Loucy (cell line): ENCODE measurements at regions not wholly inside any gene's neighbourhood (a gene's known extent, or its start where the extent isn't known, plus 50 kb on each side); places are given as distances from the start of the nearest gene placed in this dataset.

Source experiments
- H2AFZ ChIP-seq: fragments of 200-600 bp; sonication (generic); 2 replicates; pipeline ENCODE4 v1.6.0; 2016; ENCODE audit warnings: antibody characterized with exemption, mild to moderate bottlenecking, low read length, moderate library complexity
- H3F3A ChIP-seq: fragments of 200-600 bp; 2 replicates; pipeline ENCODE4 v1.6.0; 2016; ENCODE audit warnings: antibody characterized with exemption, low read depth, mild to moderate bottlenecking
- H3K27me3 ChIP-seq: fragments of 200-600 bp; sonication (generic); 2 replicates; pipeline ENCODE4 v1.6.1; 2014; ENCODE audit warnings: low read length, mild to moderate bottlenecking; ENCODE audit not compliant: insufficient read depth, poor library complexity, severe bottlenecking
- H3K36me3 ChIP-seq: fragments of 200-600 bp; sonication (generic); 2 replicates; pipeline ENCODE4 v1.6.1; 2016; ENCODE audit warnings: low read length; ENCODE audit not compliant: insufficient read depth
- H3K4me1 ChIP-seq: fragments of 200-600 bp; sonication (generic); 2 replicates; pipeline ENCODE4 v1.5.1; 2014; ENCODE audit warnings: low read length, mild to moderate bottlenecking; ENCODE audit not compliant: insufficient read depth, poor library complexity, severe bottlenecking
- H3K4me2 ChIP-seq: fragments of 200-600 bp; sonication (generic); 2 replicates; pipeline ENCODE4 v1.6.0; 2014; ENCODE audit warnings: antibody characterized with exemption, low read length, low read depth, mild to moderate bottlenecking; ENCODE audit not compliant: poor library complexity, severe bottlenecking
- H3K4me3 ChIP-seq: fragments of 200-600 bp; sonication (generic); 2 replicates; pipeline ENCODE4 v1.5.1; 2014; ENCODE audit warnings: low read length, mild to moderate bottlenecking, mixed read lengths; ENCODE audit not compliant: poor library complexity, severe bottlenecking
- H3K79me2 ChIP-seq: fragments of 200-600 bp; sonication (generic); 2 replicates; pipeline ENCODE4 v1.6.1; 2014; ENCODE audit warnings: low read length; ENCODE audit not compliant: insufficient read depth
- H3K9ac ChIP-seq: fragments of 200-600 bp; sonication (generic); 2 replicates; pipeline ENCODE4 v1.6.0; 2014; ENCODE audit warnings: mild to moderate bottlenecking, low read depth, low read length, moderate library complexity; ENCODE audit not compliant: poor library complexity, severe bottlenecking
- H3K9me2 ChIP-seq: fragments of 200-600 bp; sonication (generic); replicated peaks from 2 replicates; pipeline ENCODE4 v1.6.1; 2016; ENCODE audit warnings: low read depth, low read length, mixed read lengths
- H3K9me3 ChIP-seq: fragments of 200-600 bp; sonication (generic); 2 replicates; pipeline ENCODE4 v1.6.1; 2014; ENCODE audit warnings: mild to moderate bottlenecking, antibody characterized with exemption, low read length, low read depth; ENCODE audit not compliant: insufficient read depth
- H4K20me1 ChIP-seq: fragments of 200-600 bp; sonication (generic); 2 replicates; pipeline ENCODE4 v1.6.0; 2014; ENCODE audit warnings: antibody characterized with exemption, low read length, mild to moderate bottlenecking; ENCODE audit not compliant: insufficient read depth, poor library complexity, severe bottlenecking
- CTCF ChIP-seq: fragments of 200-600 bp; sonication (generic); conservative IDR thresholded peaks from 2 replicates; pipeline ENCODE4 v1.5.1; 2014; ENCODE audit warnings: mild to moderate bottlenecking, antibody characterized with exemption, low read length
- EZH2phosphoT487 ChIP-seq: fragments of 200-600 bp; IDR thresholded peaks from 2 replicates; pipeline ENCODE4 v1.6.1; 2018; ENCODE audit warnings: antibody characterized with exemption, mild to moderate bottlenecking, moderate library complexity, borderline replicate concordance

- H4K20me1 ChIP-seq: no peaks in the 10 kb centered on the region
- no peaks in the 10 kb centered on the region for H3K9me3 ChIP-seq
- H3K4me2 ChIP-seq: no peak overlapping the region
- no peak overlapping the region for H2AFZ ChIP-seq
- H3K27me3 ChIP-seq: no peaks in the 10 kb centered on the region
- no peak overlapping the region for H3K4me3 ChIP-seq
- H3K79me2 ChIP-seq: no peaks in the 10 kb centered on the region
- TF ChIP-seq EZH2phosphoT487 (no peak), CTCF (no peak)
- H3F3A ChIP-seq: no peaks in the 10 kb centered on the region
- H3K9me2 ChIP-seq: no peaks in the 10 kb centered on the region
- no peak overlapping the region for H3K9ac ChIP-seq
- H3K4me1 ChIP-seq: no peaks in the 10 kb centered on the region
- H3K36me3 ChIP-seq: no peaks in the 10 kb centered on the region
Observed at GRCh38 chr3:166446291-166446690, 609.1 kb upstream of the BCHE start.

DNA sequence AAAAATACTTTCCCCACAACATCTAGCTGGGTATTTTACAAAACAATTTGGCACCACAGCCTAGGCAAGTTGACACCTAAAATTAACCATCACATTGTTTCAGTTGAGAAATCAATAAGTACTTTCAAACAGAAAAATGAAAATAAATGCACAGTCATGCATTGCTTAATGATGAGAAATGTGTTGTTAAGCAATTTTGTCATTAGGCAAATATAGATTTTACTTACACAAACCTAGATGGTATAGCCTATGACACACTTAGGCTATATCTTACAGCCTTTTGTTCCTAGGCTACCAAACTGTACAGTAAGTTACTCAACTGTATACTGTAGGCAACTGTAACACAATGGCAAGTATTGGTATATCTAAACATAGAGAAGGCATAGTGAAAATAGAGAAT, 608.6 kb upstream of the BCHE start:
- H3K4me3 ChIP-seq: no peak overlapping the region
- H3K9ac ChIP-seq: no peak overlapping the region
- no peaks in the 10 kb centered on the region for H3K27me3 ChIP-seq
- no peak overlapping the region for H2AFZ ChIP-seq
- TF ChIP-seq EZH2phosphoT487: no peak
- TF ChIP-seq CTCF: no peak
- no peaks in the 10 kb centered on the region for H3K9me3 ChIP-seq
- H3K79me2 ChIP-seq: no peaks in the 10 kb centered on the region
- no peaks in the 10 kb centered on the region for H3F3A ChIP-seq
- no peak overlapping the region for H3K4me2 ChIP-seq
- no peaks in the 10 kb centered on the region for H3K9me2 ChIP-seq
- no peaks in the 10 kb centered on the region for H4K20me1 ChIP-seq
- no peaks in the 10 kb centered on the region for H3K4me1 ChIP-seq
- H3K36me3 ChIP-seq: no peaks in the 10 kb centered on the region

GRCh38 chr3:166444756-166445155, 607.5 kb upstream of the BCHE start:
- H3K4me3 ChIP-seq: no peak overlapping the region
- H3K9me3 ChIP-seq: no peaks in the 10 kb centered on the region
- no peak overlapping the region for H2AFZ ChIP-seq
- TF ChIP-seq EZH2phosphoT487 (no peak), CTCF (no peak)
- H3K36me3 ChIP-seq: no peaks in the 10 kb centered on the region
- no peak overlapping the region for H3K4me2 ChIP-seq
- H3K4me1 ChIP-seq: no peaks in the 10 kb centered on the region
- H3K9ac ChIP-seq: no peak overlapping the region
- H3K9me2 ChIP-seq: no peaks in the 10 kb centered on the region
- H3K79me2 ChIP-seq: no peaks in the 10 kb centered on the region
- no peaks in the 10 kb centered on the region for H4K20me1 ChIP-seq
- no peaks in the 10 kb centered on the region for H3K27me3 ChIP-seq
- H3F3A ChIP-seq: no peaks in the 10 kb centered on the region
